T-cell (primary cell): ENCODE measurements at regions not wholly inside any gene's neighbourhood (a gene's known extent, or its start where the extent isn't known, plus 50 kb on each side); places are given as distances from the start of the nearest gene placed in this dataset.

ENCODE experiments used
- ATAC-seq, 4 experiments: fragments of 200-7000 bp in 3 of 4; fragments of 150-1000 bp in 1 of 4; cut with Tn5 transposase; replicated peaks in 1 of 4; 1 replicate in 3 of 4; 2 replicates in 1 of 4; pipeline ENCODE4 v1.10.0; 2021; ENCODE audit warnings: moderate library complexity in 3 of 4, mild to moderate bottlenecking in 2 of 4, moderate number of reproducible peaks in 1 of 4
- CTCF ChIA-PET, 2 donors: fragments of 300-600 bp; sonication (Branson Sonifier 250); formaldehyde crosslinking; loops; one replicate each; lab custom pipeline; 2022; ENCODE audit warnings: antibody characterized with exemption in 2 of 2; lab: Charles Lee
- POLR2A ChIA-PET, 2 donors: fragments of 300-600 bp; sonication (Branson Sonifier 250); formaldehyde crosslinking; loops; one replicate each; lab custom pipeline; 2022; ENCODE audit warnings: antibody characterized with exemption in 2 of 2; lab: Charles Lee
- DNase-seq, 35 experiments: peaks; one replicate each; pipeline versions ENCODE4 v3.0.0 to v3.0.0-alpha.2; 2013 to 2023
- H3K27ac ChIP-seq: one replicate; pipeline ENCODE4 v1.5.1; 2013; ENCODE audit warnings: low read length
- H3K27me3 ChIP-seq, 2 experiments: replicated peaks in 1 of 2; 1 replicate in 1 of 2; 2 replicates in 1 of 2; pipeline versions ENCODE4 v1.6.1 to v1.7.0; 2013; ENCODE audit warnings: low read length in 1 of 2, mixed read lengths in 1 of 2; ENCODE audit not compliant: control insufficient read depth in 2 of 2, insufficient read depth in 2 of 2; ENCODE audit errors: extremely low read depth in 1 of 2
- H3K36me3 ChIP-seq, 2 donors: 1 replicate in 1 of 2; 2 replicates in 1 of 2; pipeline versions ENCODE4 v1.6.1 to v1.7.0; 2013; ENCODE audit warnings: low read length in 1 of 2; ENCODE audit not compliant: control insufficient read depth in 2 of 2, insufficient read depth in 1 of 2; ENCODE audit errors: extremely low read depth in 1 of 2
- H3K4me1 ChIP-seq, 2 experiments: 1 replicate in 1 of 2; 2 replicates in 1 of 2; pipeline versions ENCODE4 v1.6.1 to v1.7.0; 2013; ENCODE audit warnings: low read length in 2 of 2, mixed read lengths in 1 of 2; ENCODE audit not compliant: insufficient read depth in 2 of 2, control insufficient read depth in 1 of 2; ENCODE audit errors: extremely low read depth in 1 of 2
- H3K4me3 ChIP-seq, 2 donors: 1 replicate in 1 of 2; 2 replicates in 1 of 2; pipeline versions ENCODE4 v1.5.1 to v1.7.0; 2013; ENCODE audit warnings: mild to moderate bottlenecking in 2 of 2, low read length in 1 of 2, moderate library complexity in 1 of 2; ENCODE audit not compliant: control insufficient read depth in 1 of 2; ENCODE audit errors: extremely low read depth in 1 of 2
- H3K9me3 ChIP-seq: 2 replicates; pipeline ENCODE4 v1.7.0; 2013
- H3K27ac Mint-ChIP-seq, 2 donors: one replicate each; pipeline ENCODE4 v1.8.0; 2020 to 2021; ENCODE audit warnings: mild to moderate bottlenecking in 2 of 2, mixed read lengths in 2 of 2
- H3K27me3 Mint-ChIP-seq, 2 donors: one replicate each; pipeline ENCODE4 v1.8.0; 2021 to 2022; ENCODE audit warnings: mixed read lengths in 2 of 2
- H3K36me3 Mint-ChIP-seq: one replicate; pipeline ENCODE4 v1.8.0; 2021; ENCODE audit warnings: mixed read lengths
- H3K4me1 Mint-ChIP-seq, 3 donors: one replicate each; pipeline ENCODE4 v1.8.0; 2020 to 2022; ENCODE audit warnings: mixed read lengths in 3 of 3, mild to moderate bottlenecking in 1 of 3
- H3K4me3 Mint-ChIP-seq, 3 donors: one replicate each; pipeline ENCODE4 v1.8.0; 2020 to 2022; ENCODE audit warnings: mild to moderate bottlenecking in 3 of 3, mixed read lengths in 3 of 3, moderate library complexity in 3 of 3
- H3K9me3 Mint-ChIP-seq, 3 donors: one replicate each; pipeline ENCODE4 v1.8.0; 2020 to 2022; ENCODE audit warnings: mixed read lengths in 3 of 3
- WGBS: methylation state at CpG from one replicate; pipeline ENCODE4 v1.1.5; 2013; ENCODE audit warnings: missing lambda C conversion rate; ENCODE audit not compliant: insufficient coverage; 5-methylcytosine and 5-hydroxymethylcytosine counted together

DNA sequence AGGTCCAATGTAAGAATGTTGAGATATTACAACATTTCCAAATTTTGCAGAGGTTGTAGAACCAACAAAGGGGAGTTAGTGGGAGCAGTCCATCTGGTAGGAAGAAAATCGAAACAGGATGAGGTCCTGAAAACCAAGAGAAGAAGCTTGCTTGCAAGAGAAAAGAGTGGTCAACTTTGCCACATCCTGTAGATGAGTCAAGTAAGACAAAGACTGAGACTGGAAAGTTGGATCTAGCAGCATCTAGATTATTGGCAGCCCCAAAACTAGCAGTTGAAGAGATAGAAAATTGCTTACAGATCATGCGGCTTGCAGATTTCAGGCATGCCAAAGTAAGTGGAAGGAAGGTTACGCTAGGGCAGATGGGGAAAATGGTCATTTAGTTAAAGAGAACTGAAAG is 378.9 kb downstream of the GRB14 start:
- Mint-ChIP-seq H3K4me3 (no peak overlapping the region), H3K4me1 (no peaks in the 10 kb centered on the region), H3K36me3 (no peaks in the 10 kb centered on the region), H3K9me3 (peaks cover 14 to 20% (median 17%) of the 10 kb centered on the region in 3 donors), H3K27me3 (no peaks in the 10 kb centered on the region), H3K27ac (no peak overlapping the region)
- H3K27me3 ChIP-seq = no peaks in the 10 kb centered on the region
- no peak overlapping the region for H3K27ac ChIP-seq
- no peaks in the 10 kb centered on the region for H3K4me1 ChIP-seq
- 89% methylated on average over 3 of the region's 3 CpGs for WGBS
- no peaks in the 10 kb centered on the region for H3K36me3 ChIP-seq
- no peak overlapping the region for H3K4me3 ChIP-seq
- POLR2A ChIA-PET = no interaction called here
- CTCF ChIA-PET = no interaction called here
- H3K9me3 ChIP-seq = no peaks in the 10 kb centered on the region
- DNase-seq = no peak
- ATAC-seq = no peak

DNA sequence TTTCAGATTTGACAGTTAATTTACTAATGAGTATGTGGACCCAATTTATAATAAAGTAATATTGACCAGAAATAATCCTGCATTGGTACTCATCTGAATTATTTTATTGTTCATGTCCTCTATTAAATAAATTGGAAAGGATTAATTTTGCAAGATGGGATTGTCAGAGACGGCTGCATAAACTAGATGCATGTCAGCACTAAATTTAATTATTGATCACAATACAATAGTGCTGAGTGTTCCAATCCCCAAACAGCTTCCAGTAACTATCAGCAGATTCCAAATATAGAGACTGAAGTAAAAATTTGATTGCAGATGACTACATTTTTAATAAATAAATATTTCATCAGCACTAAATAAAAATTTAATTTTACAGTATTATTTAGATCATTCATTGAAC is 387.2 kb downstream of the GRB14 start:
- ATAC-seq = no peak
- POLR2A ChIA-PET = interaction anchor here in 1 of 2 donors (0.5 kb wide), 1 partner anchor 288 kb away, joined by 8 read pairs; no protein-coding TSS in a partner anchor
- Histone ChIP-seq H3K27me3 (no peaks in the 10 kb centered on the region), H3K9me3 (no peaks in the 10 kb centered on the region), H3K4me3 (no peak overlapping the region), H3K27ac (no peak overlapping the region), H3K36me3 (no peaks in the 10 kb centered on the region), H3K4me1 (no peaks in the 10 kb centered on the region)
- Mint-ChIP-seq H3K4me1 (no peaks in the 10 kb centered on the region), H3K27me3 (no peaks in the 10 kb centered on the region), H3K27ac (no peak overlapping the region), H3K36me3 (no peaks in the 10 kb centered on the region), H3K4me3 (no peak overlapping the region), H3K9me3 (peaks cover 2 to 5% (median 2%) of the 10 kb centered on the region in 3 donors)
- WGBS = no CpG with 5 or more reads among the region's 1 CpG
- CTCF ChIA-PET = no interaction called here
- no peak for DNase-seq

DNA sequence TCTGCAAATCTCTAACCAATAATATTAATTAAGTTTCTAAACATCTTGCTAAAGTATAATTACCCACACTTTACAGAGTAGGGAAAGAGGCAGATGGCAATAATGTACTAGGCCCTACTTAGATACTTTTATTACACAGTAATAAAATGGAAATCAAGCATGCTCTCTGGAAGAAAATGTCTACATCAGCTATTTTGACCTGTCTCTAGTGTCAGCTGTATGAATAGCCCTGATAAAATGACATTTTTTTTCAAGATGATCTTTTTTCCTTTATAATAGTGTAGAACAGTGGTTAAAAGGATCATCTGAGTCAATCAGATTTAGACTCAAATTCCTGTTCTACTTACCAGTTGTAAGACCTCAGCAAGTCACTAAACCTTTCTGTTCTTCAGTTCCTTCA is 397.3 kb downstream of the GRB14 start:
- Mint-ChIP-seq H3K9me3 (peaks cover 3 to 11% (median 8%) of the 10 kb centered on the region in 3 donors), H3K27me3 (no peaks in the 10 kb centered on the region), H3K4me1 (no peaks in the 10 kb centered on the region), H3K4me3 (no peak overlapping the region), H3K27ac (no peak overlapping the region), H3K36me3 (no peaks in the 10 kb centered on the region)
- no peaks in the 10 kb centered on the region for H3K36me3 ChIP-seq
- ATAC-seq (no peak), DNase-seq (no peak)
- no peaks in the 10 kb centered on the region for H3K27me3 ChIP-seq
- H3K9me3 ChIP-seq = no peaks in the 10 kb centered on the region
- POLR2A ChIA-PET = no interaction called here
- H3K27ac ChIP-seq = no peak overlapping the region
- CTCF ChIA-PET = no interaction called here
- H3K4me3 ChIP-seq = no peak overlapping the region
- no peaks in the 10 kb centered on the region for H3K4me1 ChIP-seq

DNA sequence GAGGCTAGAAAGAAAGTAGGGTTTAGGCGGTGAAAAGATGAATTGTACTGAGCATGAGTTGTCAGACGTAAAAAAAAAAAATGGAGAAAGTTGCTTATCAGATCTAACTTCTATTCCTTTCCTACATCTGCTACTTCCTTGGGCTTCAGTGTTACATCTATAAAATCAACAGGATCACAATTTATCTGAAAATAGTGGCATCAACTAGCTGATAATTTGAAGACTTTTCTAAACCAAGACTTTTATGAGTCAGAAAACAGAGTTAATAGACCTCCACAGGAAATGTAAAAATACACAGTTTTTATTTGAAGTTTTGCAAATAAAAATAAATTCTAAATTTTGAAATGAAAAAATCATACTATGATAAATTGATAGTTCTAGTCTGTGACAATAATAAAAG is 399.8 kb downstream of the GRB14 start:
- no peak overlapping the region for H3K4me3 Mint-ChIP-seq
- H3K27ac Mint-ChIP-seq = no peak overlapping the region
- no peaks in the 10 kb centered on the region for H3K27me3 ChIP-seq
- CTCF ChIA-PET = no interaction called here
- ATAC-seq (no peak), DNase-seq (no peak)
- H3K27me3 Mint-ChIP-seq = no peaks in the 10 kb centered on the region
- WGBS = no CpG with 5 or more reads among the region's 2 CpGs
- no peak overlapping the region for H3K27ac ChIP-seq
- no peak overlapping the region for H3K4me3 ChIP-seq
- H3K9me3 Mint-ChIP-seq = peaks cover 3 to 20% (median 11%) of the 10 kb centered on the region in 3 donors
- H3K4me1 Mint-ChIP-seq = no peaks in the 10 kb centered on the region
- POLR2A ChIA-PET = no interaction called here
- H3K4me1 ChIP-seq = no peaks in the 10 kb centered on the region
- H3K36me3 ChIP-seq = no peaks in the 10 kb centered on the region
- H3K9me3 ChIP-seq = no peaks in the 10 kb centered on the region
- H3K36me3 Mint-ChIP-seq = no peaks in the 10 kb centered on the region

DNA sequence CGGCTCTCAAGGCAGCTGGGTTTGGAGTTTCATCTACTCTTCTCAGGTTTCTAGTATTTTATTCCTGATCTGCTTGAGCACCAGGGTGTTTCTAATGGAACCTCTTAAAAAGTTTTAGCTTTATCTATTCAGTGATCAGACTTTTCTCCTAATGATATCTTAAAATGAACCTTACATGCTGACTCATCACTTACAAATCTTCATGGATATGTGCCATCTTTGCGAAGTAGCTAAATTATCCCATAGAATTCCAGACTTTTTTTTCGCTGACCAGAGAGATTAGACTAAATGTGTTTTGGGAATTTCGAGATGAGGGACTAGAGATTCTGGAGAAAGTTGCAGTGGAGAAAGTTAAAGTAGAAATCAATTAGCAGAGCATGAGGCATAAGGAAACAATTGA is 401.0 kb downstream of the GRB14 start:
- H3K27me3 Mint-ChIP-seq = no peaks in the 10 kb centered on the region
- no peak overlapping the region for H3K4me3 Mint-ChIP-seq
- no peaks in the 10 kb centered on the region for H3K27me3 ChIP-seq
- no peaks in the 10 kb centered on the region for H3K4me1 ChIP-seq
- no peaks in the 10 kb centered on the region for H3K9me3 ChIP-seq
- no peaks in the 10 kb centered on the region for H3K4me1 Mint-ChIP-seq
- no peaks in the 10 kb centered on the region for H3K36me3 ChIP-seq
- peaks cover 0 to 17% (median 11%) of the 10 kb centered on the region in 3 donors for H3K9me3 Mint-ChIP-seq
- no peak overlapping the region for H3K27ac ChIP-seq
- ChIA-PET POLR2A (no interaction called here), CTCF (no interaction called here)
- ATAC-seq = no peak
- DNase-seq = no peak
- 42% methylated on average over 2 of the region's 4 CpGs for WGBS
- H3K27ac Mint-ChIP-seq = no peak overlapping the region
- H3K4me3 ChIP-seq = no peak overlapping the region
- no peaks in the 10 kb centered on the region for H3K36me3 Mint-ChIP-seq

DNA sequence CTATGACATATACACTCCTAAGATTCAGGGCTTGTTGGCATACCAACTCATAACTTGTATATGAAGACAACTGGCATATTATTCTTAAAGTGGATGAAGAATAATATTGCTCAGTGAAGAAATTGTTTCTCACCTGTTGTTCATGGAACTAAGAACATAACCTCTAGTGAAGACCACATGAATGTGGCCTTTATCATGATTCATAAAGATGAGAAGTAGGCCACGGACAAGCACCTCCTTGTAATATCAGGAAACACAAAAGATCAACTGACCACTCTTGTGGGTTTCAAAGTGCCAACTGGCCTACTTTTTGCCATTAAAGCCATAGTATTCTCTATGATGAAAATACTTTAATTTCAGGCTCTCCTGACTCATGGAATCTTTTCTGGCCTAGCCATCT is 407.4 kb downstream of the GRB14 start:
- Mint-ChIP-seq H3K36me3 (no peaks in the 10 kb centered on the region), H3K27ac (no peak overlapping the region), H3K9me3 (peaks cover 13 to 27% (median 15%) of the 10 kb centered on the region in 3 donors), H3K4me1 (no peaks in the 10 kb centered on the region), H3K27me3 (no peaks in the 10 kb centered on the region), H3K4me3 (no peak overlapping the region)
- no CpG with 5 or more reads among the region's 1 CpG for WGBS
- Histone ChIP-seq H3K9me3 (no peaks in the 10 kb centered on the region), H3K27ac (no peak overlapping the region), H3K4me1 (no peaks in the 10 kb centered on the region), H3K4me3 (no peak overlapping the region), H3K36me3 (no peaks in the 10 kb centered on the region), H3K27me3 (no peaks in the 10 kb centered on the region)
- POLR2A ChIA-PET = no interaction called here
- no peak for DNase-seq
- CTCF ChIA-PET = no interaction called here
- ATAC-seq = no peak

DNA sequence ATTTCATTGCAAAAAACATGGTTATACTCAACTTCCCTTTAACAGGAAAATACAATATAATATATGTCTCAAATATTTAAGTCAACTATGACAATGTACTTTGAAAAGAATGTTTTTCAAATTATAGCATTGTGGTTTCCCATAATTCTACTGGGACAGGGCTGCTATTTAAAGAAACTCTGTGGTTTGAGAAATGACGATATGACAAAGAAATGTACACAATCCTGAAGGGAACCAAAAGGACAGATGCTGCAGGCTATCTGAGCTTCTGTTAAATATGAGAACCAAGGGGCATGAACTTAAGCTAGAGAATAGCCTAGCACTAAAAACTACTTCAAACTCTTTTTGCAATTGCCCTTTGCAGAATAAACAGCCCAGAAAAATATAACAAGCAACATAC is 415.9 kb downstream of the GRB14 start:
- no peaks in the 10 kb centered on the region for H3K36me3 ChIP-seq
- no CpG with 5 or more reads among the region's 1 CpG for WGBS

More for the DNA sequence above, 415.9 kb downstream of the GRB14 start:
- CTCF ChIA-PET = no interaction called here
- Mint-ChIP-seq H3K9me3 (peaks cover 3 to 25% (median 9%) of the 10 kb centered on the region in 3 donors), H3K36me3 (no peaks in the 10 kb centered on the region), H3K4me3 (no peak overlapping the region), H3K27me3 (no peaks in the 10 kb centered on the region), H3K27ac (no peak overlapping the region), H3K4me1 (no peaks in the 10 kb centered on the region)
- no peak overlapping the region for H3K27ac ChIP-seq
- no peak overlapping the region for H3K4me3 ChIP-seq
- ATAC-seq (no peak), DNase-seq (no peak)
- H3K9me3 ChIP-seq = no peaks in the 10 kb centered on the region
- POLR2A ChIA-PET = no interaction called here
- H3K4me1 ChIP-seq = no peaks in the 10 kb centered on the region
- H3K27me3 ChIP-seq = no peaks in the 10 kb centered on the region
